Thoracic aorta (tissue), 2 donors: ENCODE measurements at regions not wholly inside any gene's neighbourhood (a gene's known extent, or its start where the extent isn't known, plus 50 kb on each side); places are given as distances from the start of the nearest gene placed in this dataset.
"Not testable (repeated sequence)": the region's sequence is repeated elsewhere in the genome, so short reads cannot be mapped to it uniquely, and the experiment has no call there.

Experiments
- ATAC-seq: fragments of 150-250 bp; one replicate; pipeline ENCODE4 v1.8.0; 2017; ENCODE audit warnings: low read depth; ENCODE audit not compliant: insufficient number of reproducible peaks, low FRiP score
- DNase-seq: peaks from one replicate; pipeline ENCODE4 v3.0.0-alpha.2; 2020; ENCODE audit warnings: low spot score
- H3K27ac ChIP-seq, 2 donors: fragments of 200-600 bp; sonication (generic); 1 replicate in 1 of 2; 2 replicates in 1 of 2; pipeline ENCODE4 v1.5.1; 2016; ENCODE audit warnings: mild to moderate bottlenecking in 2 of 2, moderate library complexity in 2 of 2
- H3K27me3 ChIP-seq: fragments of 200-600 bp; sonication (generic); replicated peaks from 2 replicates; pipeline ENCODE4 v1.6.0; 2016; ENCODE audit warnings: mild to moderate bottlenecking; ENCODE audit not compliant: insufficient read depth
- H3K36me3 ChIP-seq: fragments of 200-600 bp; sonication (generic); one replicate; pipeline ENCODE4 v1.5.1; 2016
- H3K4me1 ChIP-seq, 2 donors: fragments of 200-600 bp; sonication (generic); 1 replicate in 1 of 2; 2 replicates in 1 of 2; pipeline versions ENCODE4 v1.5.1 to v1.6.0; 2016; ENCODE audit warnings: low read depth in 2 of 2, mild to moderate bottlenecking in 1 of 2; ENCODE audit not compliant: control insufficient read depth in 1 of 2
- H3K4me3 ChIP-seq: fragments of 200-600 bp; sonication (generic); 2 replicates; pipeline ENCODE4 v1.5.1; 2016; ENCODE audit warnings: mild to moderate bottlenecking
- H3K9me3 ChIP-seq: fragments of 200-600 bp; sonication (generic); 2 replicates; pipeline ENCODE4 v1.5.1; 2016
- CTCF ChIP-seq: fragments of 200-600 bp; sonication (generic); IDR thresholded peaks from one replicate; pipeline ENCODE4 v1.5.1; 2019; ENCODE audit warnings: antibody characterized with exemption

DNA sequence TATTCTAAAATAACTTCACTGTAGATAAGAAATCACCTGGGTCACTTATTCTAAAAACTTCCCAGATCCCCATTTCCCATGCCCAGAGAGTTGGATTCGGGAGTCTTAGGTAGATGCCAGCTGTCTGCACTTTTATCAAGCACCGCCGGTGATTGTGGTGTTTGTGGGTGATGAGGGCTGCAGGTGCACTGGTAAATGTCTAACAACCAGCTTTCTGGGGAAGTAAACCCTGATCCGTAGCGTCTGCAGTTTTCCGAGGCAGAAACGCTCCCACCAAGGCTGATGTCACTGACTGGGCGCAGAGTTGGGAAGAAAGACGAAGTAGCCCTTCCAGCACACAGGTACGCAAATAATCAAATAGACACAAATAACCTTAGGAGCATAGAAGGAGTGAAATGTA lies 152.2 kb upstream of the KCNG1 start:
- H3K4me3 ChIP-seq: no peak overlapping the region
- H3K4me1 ChIP-seq: no peaks in the 10 kb centered on the region
- H3K27ac ChIP-seq: no peak overlapping the region
- H3K9me3 ChIP-seq: no peaks in the 10 kb centered on the region
- no peak for DNase-seq
- H3K27me3 ChIP-seq: no peaks in the 10 kb centered on the region
- H3K36me3 ChIP-seq: no peaks in the 10 kb centered on the region
- no peak for ATAC-seq
- no peak for TF ChIP-seq CTCF

- ATAC-seq (no peak), DNase-seq (no peak)
- Histone ChIP-seq H3K4me3 (no peak overlapping the region), H3K27ac (no peak overlapping the region), H3K4me1 (no peaks in the 10 kb centered on the region), H3K9me3 (no peaks in the 10 kb centered on the region), H3K36me3 (no peaks in the 10 kb centered on the region), H3K27me3 (no peaks in the 10 kb centered on the region)
- no peak for TF ChIP-seq CTCF
These were observed 151.6 kb upstream of the KCNG1 start for GRCh38 chr20:51174536-51174935.

DNA sequence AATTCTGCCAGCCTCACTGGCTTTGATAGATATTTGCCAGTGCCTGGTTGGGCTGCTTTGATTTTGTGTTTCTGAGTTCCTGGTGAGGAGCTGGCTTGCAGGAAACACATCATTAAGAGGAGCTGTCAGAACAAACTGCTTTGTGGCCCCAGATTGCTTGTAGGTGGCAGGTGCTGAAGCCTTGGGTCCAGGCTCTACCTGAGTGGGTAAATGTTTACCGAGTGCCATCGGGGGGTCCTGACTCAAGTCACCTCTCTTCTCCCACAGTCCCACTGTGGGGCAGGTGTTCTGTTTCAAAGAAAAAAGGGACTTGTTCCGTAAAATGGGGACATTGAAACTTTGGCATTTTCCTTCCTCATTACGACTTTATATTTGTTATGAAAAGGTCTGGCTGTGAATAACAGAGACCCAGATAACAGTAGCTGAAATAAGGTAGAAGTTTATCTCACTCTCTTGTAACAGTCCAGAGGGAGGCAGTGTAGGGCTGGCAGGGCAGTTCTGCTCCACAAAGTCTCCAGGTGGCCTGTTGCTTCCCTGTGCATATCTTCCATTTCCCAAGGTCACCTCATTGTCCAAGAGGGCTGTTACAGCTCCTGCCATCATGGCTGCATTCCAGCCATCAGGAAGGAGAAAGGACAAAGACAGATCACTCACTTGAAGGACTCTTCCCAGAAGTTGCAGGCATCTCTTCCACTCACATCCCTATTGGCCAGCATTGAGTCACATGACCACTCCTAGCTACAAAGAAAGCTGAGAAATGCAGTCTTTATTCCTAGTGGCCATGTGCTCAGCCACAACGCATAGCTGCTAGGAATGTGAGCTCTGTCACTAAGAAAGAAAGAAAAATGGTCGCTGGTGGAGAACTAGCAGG lies 149.9 kb upstream of the KCNG1 start:
- Histone ChIP-seq H3K4me1 (no peaks in the 10 kb centered on the region), H3K36me3 (no peaks in the 10 kb centered on the region), H3K4me3 (no peak overlapping the region), H3K27ac (no peak overlapping the region), H3K27me3 (no peaks in the 10 kb centered on the region), H3K9me3 (no peaks in the 10 kb centered on the region)
- ATAC-seq (no peak), DNase-seq (no peak)
- TF ChIP-seq CTCF: no peak

DNA sequence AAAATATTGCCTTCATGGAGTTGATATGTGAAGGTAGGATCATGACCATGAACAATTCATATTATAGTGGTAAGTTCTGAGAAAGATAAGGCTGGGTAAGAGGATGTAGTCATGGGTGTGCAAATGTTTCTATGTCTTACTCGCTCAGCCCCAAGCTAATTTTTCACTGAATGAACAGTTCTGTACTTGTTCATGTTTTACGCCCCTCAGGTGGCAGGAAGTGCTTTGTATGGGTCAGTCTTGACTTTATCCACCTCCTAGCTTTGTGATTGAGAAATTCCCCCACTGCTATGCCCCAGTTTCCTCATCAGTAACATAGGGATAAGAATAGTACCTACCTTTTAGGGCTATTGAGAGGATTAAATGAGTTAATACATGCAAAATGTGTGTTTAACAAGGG lies 148.2 kb upstream of the KCNG1 start:
- Histone ChIP-seq H3K4me3 (no peak overlapping the region), H3K4me1 (no peaks in the 10 kb centered on the region), H3K27ac (no peak overlapping the region), H3K9me3 (no peaks in the 10 kb centered on the region), H3K27me3 (no peaks in the 10 kb centered on the region), H3K36me3 (no peaks in the 10 kb centered on the region)
- DNase-seq (no peak), ATAC-seq (no peak)
- TF ChIP-seq CTCF: no peak

DNA sequence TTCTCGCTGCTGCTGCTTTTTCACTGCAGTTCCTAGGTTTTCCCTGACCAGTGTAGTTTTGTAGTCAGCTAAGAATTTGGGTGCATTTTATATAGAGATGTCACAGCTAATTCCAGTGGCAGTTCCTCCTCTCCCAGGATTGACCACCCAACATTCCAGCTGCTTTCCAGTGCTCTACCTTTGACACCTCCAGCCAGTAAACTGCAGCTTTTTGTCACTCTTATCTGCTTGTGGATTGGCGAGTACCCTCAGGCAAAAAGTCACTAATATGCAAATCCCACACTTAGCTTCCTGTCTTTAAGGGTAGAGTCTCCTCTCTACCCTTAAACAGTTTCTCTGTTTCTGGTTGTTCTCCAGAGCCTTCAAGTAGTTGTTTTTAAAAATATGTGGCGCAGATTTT lies 146.9 kb upstream of the KCNG1 start:
- no peak for TF ChIP-seq CTCF
- Histone ChIP-seq H3K27ac (no peak overlapping the region), H3K4me3 (no peak overlapping the region), H3K36me3 (no peaks in the 10 kb centered on the region), H3K4me1 (no peaks in the 10 kb centered on the region), H3K9me3 (no peaks in the 10 kb centered on the region), H3K27me3 (no peaks in the 10 kb centered on the region)
- ATAC-seq: no peak
- DNase-seq: no peak

DNA sequence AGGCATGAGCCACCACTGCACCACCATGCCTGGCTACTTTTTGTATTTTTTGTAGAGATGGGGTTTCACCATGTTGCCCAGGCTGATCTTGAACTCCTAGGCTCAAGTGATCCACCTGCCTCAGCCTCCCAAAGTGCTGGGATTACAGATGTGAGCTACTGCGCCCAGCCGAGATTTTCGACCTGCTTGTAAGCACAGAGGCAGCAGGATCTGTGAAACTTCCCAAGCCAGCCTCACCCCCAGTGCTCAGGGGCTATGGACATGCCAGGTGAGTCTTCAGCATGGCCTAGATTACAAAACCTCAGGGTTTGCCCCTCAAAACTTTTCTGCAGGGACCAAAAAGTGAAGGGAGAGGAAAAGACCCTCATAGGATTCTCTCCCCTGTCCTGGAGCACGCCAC lies 145.0 kb upstream of the KCNG1 start:
- H3K27ac ChIP-seq, H3K4me1 ChIP-seq, H3K9me3 ChIP-seq, ATAC-seq, H3K4me3 ChIP-seq, H3K27me3 ChIP-seq, H3K36me3 ChIP-seq, DNase-seq: not testable (repeated sequence)
